ENCODE measurements at regions not wholly inside any gene's neighbourhood (a gene's known extent, or its start where the extent isn't known, plus 50 kb on each side); places are given as distances from the start of the nearest gene placed in this dataset.

- TF ChIP-seq CTCF (IDR thresholded peaks at IDR 0.05; ENCODE audit: borderline replicate concordance, extremely low read depth, low read length, poor library complexity, severe bottlenecking) (no peak), EZH2 (IDR thresholded peaks at IDR 0.05; ENCODE audit: borderline replicate concordance, low read depth, low read length, severe bottlenecking) (no peak)
Measured at GRCh38 chr21:28473530-28474220, 519.0 kb downstream of the LTN1 start.
